PC-3 (cell line): ENCODE measurements at regions not wholly inside any gene's neighbourhood (a gene's known extent, or its start where the extent isn't known, plus 50 kb on each side); places are given as distances from the start of the nearest gene placed in this dataset.

Experiments used
- ATAC-seq: fragments of 200-7000 bp; cut with Tn5 transposase; 2 replicates; pipeline ENCODE4 v1.9.1; 2020; ENCODE audit warnings: mild to moderate bottlenecking, moderate library complexity
- BruUV-seq: library from RNA; stranded (reverse); fragments of 400-500 nt; replicated peaks from 2 replicates; lab custom pipeline; 2021; lab: Mats Ljungman, UMichigan
- CTCF ChIA-PET: fragments of 300-600 bp; sonication (Branson Sonifier 250); formaldehyde crosslinking; loops from one replicate; lab custom pipeline; 2022; ENCODE audit warnings: antibody characterized with exemption; lab: Charles Lee
- POLR2A ChIA-PET: fragments of 300-600 bp; sonication (Branson Sonifier 250); formaldehyde crosslinking; loops from one replicate; lab custom pipeline; 2022; ENCODE audit warnings: antibody characterized with exemption; ENCODE audit not compliant: unreplicated experiment; lab: Charles Lee
- DNase-seq: peaks from one replicate; pipeline ENCODE4 v3.0.0-alpha.2; 2015
- H2AFZ ChIP-seq: fragments of 300-600 bp; sonication (generic); 2 replicates; pipeline ENCODE4 v1.6.0; 2016; ENCODE audit warnings: antibody characterized with exemption, low read length
- H3F3A ChIP-seq: fragments of 300-600 bp; sonication (generic); one replicate; pipeline ENCODE4 v1.6.0; 2017; ENCODE audit warnings: antibody characterized with exemption, low read length, control low read depth, mild to moderate bottlenecking; ENCODE audit not compliant: unreplicated experiment
- H3K27ac ChIP-seq: fragments of 300-600 bp; sonication (generic); 2 replicates; pipeline ENCODE4 v1.5.1; 2016; ENCODE audit warnings: mild to moderate bottlenecking, low read length
- H3K27me3 ChIP-seq: fragments of 300-600 bp; sonication (generic); 2 replicates; pipeline ENCODE4 v1.6.1; 2016; ENCODE audit warnings: low read length, mixed read lengths
- H3K36me3 ChIP-seq: fragments of 300-600 bp; sonication (generic); 2 replicates; pipeline ENCODE4 v1.6.1; 2016; ENCODE audit warnings: low read depth, mixed run types, low read length, mixed read lengths
- H3K4me1 ChIP-seq: fragments of 300-600 bp; sonication (generic); 2 replicates; pipeline ENCODE4 v1.5.1; 2016; ENCODE audit warnings: low read length; ENCODE audit not compliant: insufficient read depth
- H3K4me2 ChIP-seq: fragments of 300-600 bp; sonication (generic); 2 replicates; pipeline ENCODE4 v1.6.0; 2016; ENCODE audit warnings: low read length
- H3K4me3 ChIP-seq: fragments of 300-600 bp; sonication (generic); 2 replicates; pipeline ENCODE4 v1.5.1; 2016; ENCODE audit warnings: mild to moderate bottlenecking, low read length, mixed read lengths
- H3K79me2 ChIP-seq: fragments of 300-600 bp; sonication (generic); 2 replicates; pipeline ENCODE4 v1.6.1; 2017; ENCODE audit warnings: low read length, mixed read lengths
- H3K9ac ChIP-seq: fragments of 300-600 bp; sonication (generic); 2 replicates; pipeline ENCODE4 v1.6.0; 2016; ENCODE audit warnings: mild to moderate bottlenecking, low read length
- H3K9me2 ChIP-seq: fragments of 300-600 bp; sonication (generic); replicated peaks from 2 replicates; pipeline ENCODE4 v1.6.1; 2016; ENCODE audit warnings: mixed run types, low read length, mixed read lengths
- H3K9me3 ChIP-seq: fragments of 300-600 bp; sonication (generic); 2 replicates; pipeline ENCODE4 v1.6.1; 2016; ENCODE audit warnings: low read length, mixed read lengths
- H4K20me1 ChIP-seq: fragments of 300-600 bp; sonication (generic); 2 replicates; pipeline ENCODE4 v1.6.1; 2016; ENCODE audit warnings: low read length, mixed read lengths
- CTCF ChIP-seq: fragments of 300-600 bp; sonication (generic); conservative IDR thresholded peaks from 2 replicates; pipeline ENCODE4 v1.5.1; 2017; ENCODE audit warnings: antibody characterized with exemption, low read depth, mild to moderate bottlenecking, low read length
- EZH2 ChIP-seq: fragments of 300-600 bp; sonication (generic); IDR thresholded peaks from one replicate; pipeline ENCODE4 v1.6.1; 2017; ENCODE audit warnings: antibody characterized with exemption, mild to moderate bottlenecking, low read length; ENCODE audit not compliant: unreplicated experiment
- EZH2phosphoT487 ChIP-seq: fragments of 300-600 bp; sonication (generic); IDR thresholded peaks from 2 replicates; pipeline ENCODE4 v1.6.1; 2018; ENCODE audit warnings: mild to moderate bottlenecking, antibody characterized with exemption, low read length, borderline replicate concordance
- intact Hi-C: fragments of 100-400 bp; cut with micrococcal nuclease; formaldehyde crosslinking; loops from 2 replicates; pipeline ENCODE4 v1.9.0; 2023

- no peaks in the 10 kb centered on the region for H3K36me3 ChIP-seq
- POLR2A ChIA-PET: no interaction called here
- no peaks in the 10 kb centered on the region for H3K27me3 ChIP-seq
- no peak overlapping the region for H3K9ac ChIP-seq
- TF ChIP-seq EZH2phosphoT487 (no peak), CTCF (no peak), EZH2 (no peak)
- intact Hi-C loops: no loop called here
- BruUV-seq: no TSS peak
- H3K27ac ChIP-seq: no peak overlapping the region
- no peak overlapping the region for H3K4me2 ChIP-seq
- H3K9me2 ChIP-seq: no peaks in the 10 kb centered on the region
- H3F3A ChIP-seq: no peaks in the 10 kb centered on the region
- no peak overlapping the region for H2AFZ ChIP-seq
- no peaks in the 10 kb centered on the region for H3K79me2 ChIP-seq
- H3K9me3 ChIP-seq: no peaks in the 10 kb centered on the region
- H3K4me3 ChIP-seq: no peak overlapping the region
- ATAC-seq (no peak; the same call in 1 of the 2 replicates), DNase-seq (peak; percentile 33)
- no peaks in the 10 kb centered on the region for H4K20me1 ChIP-seq
- CTCF ChIA-PET: no interaction called here
- H3K4me1 ChIP-seq: peaks cover 18% of the 10 kb centered on the region
Observed at GRCh38 chr3:153967260-153967659, 153.9 kb upstream of the ARHGEF26 start.

DNA sequence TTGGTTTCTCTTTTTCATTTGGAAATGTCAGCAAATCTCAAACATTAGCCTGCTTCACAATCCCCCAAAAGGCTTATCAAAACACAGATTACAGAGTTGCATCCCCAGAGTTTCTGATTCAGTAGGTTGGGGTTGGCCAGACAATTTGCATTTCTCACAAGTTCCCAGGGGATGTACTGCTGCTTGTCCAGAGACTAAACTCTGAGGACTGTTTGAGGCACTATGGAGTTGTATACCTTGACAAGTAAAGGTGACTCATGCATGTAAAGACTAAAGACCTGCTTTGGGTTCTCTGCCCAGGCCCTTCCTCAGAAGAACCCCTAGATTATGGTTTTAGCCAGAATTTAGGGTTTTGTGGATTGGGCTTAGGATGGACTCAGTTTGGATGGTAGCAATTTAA lies 151.1 kb upstream of the ARHGEF26 start:
- H3K27ac ChIP-seq: no peak overlapping the region
- no peaks in the 10 kb centered on the region for H3K27me3 ChIP-seq
- no TSS peak for BruUV-seq
- H3K9me2 ChIP-seq: no peaks in the 10 kb centered on the region
- ChIA-PET POLR2A (interaction anchor here (0.6 kb wide), 1 partner anchor 156 kb away, joined by 7 read pairs; no protein-coding TSS in a partner anchor), CTCF (interaction anchor here (0.9 kb wide), 1 partner anchor 201 kb away, joined by 3 read pairs; no protein-coding TSS in a partner anchor)
- no peaks in the 10 kb centered on the region for H3K36me3 ChIP-seq
- H4K20me1 ChIP-seq: no peaks in the 10 kb centered on the region
- intact Hi-C loops: loop anchor here (2.0 to 5.0 kb wide), 5 partner anchors 43 to 943 kb away; no protein-coding TSS in a partner anchor
- no peaks in the 10 kb centered on the region for H3K79me2 ChIP-seq
- peak overlapping the region; percentile 24; the same call in 1 of the 2 replicates for H3K4me2 ChIP-seq
- H3K9ac ChIP-seq: no peak overlapping the region
- no peaks in the 10 kb centered on the region for H3F3A ChIP-seq
- ATAC-seq (peak; percentile 89), DNase-seq (peak; percentile 46)
- no peak overlapping the region for H2AFZ ChIP-seq
- peaks cover 8% of the 10 kb centered on the region for H3K4me1 ChIP-seq
- no peak overlapping the region for H3K4me3 ChIP-seq
- no peaks in the 10 kb centered on the region for H3K9me3 ChIP-seq
- TF ChIP-seq CTCF: no peak
- TF ChIP-seq EZH2: no peak
- no peak for TF ChIP-seq EZH2phosphoT487

GRCh38 chr3:153970741-153971347 lies 150.3 kb upstream of the ARHGEF26 start:
- Histone ChIP-seq H4K20me1 (no peaks in the 10 kb centered on the region), H3K27me3 (no peaks in the 10 kb centered on the region), H3K27ac (no peak overlapping the region), H3K79me2 (no peaks in the 10 kb centered on the region), H3K9ac (no peak overlapping the region), H3K36me3 (no peaks in the 10 kb centered on the region), H3K9me3 (no peaks in the 10 kb centered on the region), H3K4me2 (no peak overlapping the region), H3K9me2 (no peaks in the 10 kb centered on the region), H2AFZ (no peak overlapping the region), H3K4me3 (no peak overlapping the region), H3K4me1 (peaks cover 8% of the 10 kb centered on the region), H3F3A (no peaks in the 10 kb centered on the region)
- ATAC-seq (peak; percentile 72), DNase-seq (peak; percentile 62)
- POLR2A ChIA-PET: interaction anchor here (0.6 kb wide), 1 partner anchor 155 kb away, joined by 7 read pairs; no protein-coding TSS in a partner anchor
- CTCF ChIA-PET: interaction anchor here (0.6 to 1.0 kb wide), 4 partner anchors 70 to 527 kb away, joined by 3 to 4 read pairs (median 3); no protein-coding TSS in a partner anchor
- TF ChIP-seq EZH2phosphoT487 (no peak), EZH2 (no peak), CTCF (peak; percentile 82)
- intact Hi-C loops: loop anchor here (2.0 to 5.0 kb wide), 5 partner anchors 44 to 944 kb away; no protein-coding TSS in a partner anchor
- no TSS peak for BruUV-seq
